HG03342 (cell line): ENCODE measurements at regions not wholly inside any gene's neighbourhood (a gene's known extent, or its start where the extent isn't known, plus 50 kb on each side); places are given as distances from the start of the nearest gene placed in this dataset.

ENCODE experiments used
- ATAC-seq: cut with Tn5 transposase; IDR thresholded peaks from one replicate; pipeline ENCODE4 v1.9.1; 2021; ENCODE audit warnings: mild to moderate bottlenecking, moderate library complexity; ENCODE audit not compliant: unreplicated experiment

GRCh38 chr13:22270881-22271280, 600.0 kb downstream of the FGF9 start:
- no peak for ATAC-seq

- ATAC-seq: no peak
These were observed 601.0 kb downstream of the FGF9 start for GRCh38 chr13:22271903-22272302.

GRCh38 chr13:22275393-22275792, 604.5 kb downstream of the FGF9 start:
- no peak for ATAC-seq

GRCh38 chr13:22276616-22277015, 605.7 kb downstream of the FGF9 start:
- ATAC-seq: no peak

- ATAC-seq: peak; percentile 73
These were observed 607.6 kb downstream of the FGF9 start for GRCh38 chr13:22278336-22278929.

GRCh38 chr13:22285867-22286266, 615.0 kb downstream of the FGF9 start:
- ATAC-seq: no peak

- ATAC-seq: no peak
These were observed 615.5 kb downstream of the FGF9 start for GRCh38 chr13:22286338-22286737.

- ATAC-seq: no peak
These were observed 616.6 kb downstream of the FGF9 start for GRCh38 chr13:22287343-22287920.

- no peak for ATAC-seq
These were observed 617.6 kb downstream of the FGF9 start for GRCh38 chr13:22288496-22288895.

GRCh38 chr13:22289711-22290110, 618.8 kb downstream of the FGF9 start:
- no peak for ATAC-seq

GRCh38 chr13:22298530-22298929, 627.7 kb downstream of the FGF9 start:
- no peak for ATAC-seq

GRCh38 chr13:22311734-22312404, 641.0 kb downstream of the FGF9 start:
- no peak for ATAC-seq

- ATAC-seq: no peak
These were observed 641.5 kb downstream of the FGF9 start for GRCh38 chr13:22312405-22312803.

- ATAC-seq: no peak
These were observed 645.7 kb downstream of the FGF9 start for GRCh38 chr13:22316494-22317025.

- no peak for ATAC-seq
These were observed 650.1 kb downstream of the FGF9 start for GRCh38 chr13:22320991-22321390.

GRCh38 chr13:22325761-22326160, 654.9 kb downstream of the FGF9 start:
- no peak for ATAC-seq

- no peak for ATAC-seq
These were observed 661.5 kb downstream of the FGF9 start for GRCh38 chr13:22332416-22332815.

- ATAC-seq: peak; percentile 84
These were observed 665.6 kb downstream of the FGF9 start for GRCh38 chr13:22336460-22336859.

- no peak for ATAC-seq
These were observed 686.3 kb downstream of the FGF9 start for GRCh38 chr13:22357132-22357531.

- no peak for ATAC-seq
These were observed 698.2 kb downstream of the FGF9 start for GRCh38 chr13:22369090-22369489.

GRCh38 chr13:22369840-22370239, 699.0 kb downstream of the FGF9 start:
- no peak for ATAC-seq

- ATAC-seq: no peak
These were observed 701.4 kb downstream of the FGF9 start for GRCh38 chr13:22372261-22372660.
